Activated naive CD4-positive, alpha-beta T cell treated with anti-CD3 and anti-CD28 coated beads, Interleukin-2, amount 50 U/mL, for 72 hours (primary cell): ENCODE measurements at regions not wholly inside any gene's neighbourhood (a gene's known extent, or its start where the extent isn't known, plus 50 kb on each side); places are given as distances from the start of the nearest gene placed in this dataset.
A peak's percentile ranks its signal among the peaks of the same experiment; 100 is the strongest.
"Not testable (repeated sequence)": the region's sequence is repeated elsewhere in the genome, so short reads cannot be mapped to it uniquely, and the experiment has no call there.

Experiments used
- ATAC-seq, 2 donors: fragments of 150-1000 bp; cut with Tn5 transposase; 2 replicates each; pipeline ENCODE4 v1.10.0; 2021; ENCODE audit warnings: mild to moderate bottlenecking in 2 of 2, moderate library complexity in 2 of 2
- DNase-seq, 2 donors: peaks; one replicate each; pipeline ENCODE4 v3.0.0; 2021 to 2022; ENCODE audit warnings: low spot score in 2 of 2
- H3K27ac Mint-ChIP-seq, 2 donors: one replicate each; pipeline ENCODE4 v1.8.0; 2022; ENCODE audit warnings: mild to moderate bottlenecking in 2 of 2, mixed read lengths in 2 of 2
- H3K36me3 Mint-ChIP-seq, 2 donors: one replicate each; pipeline ENCODE4 v1.8.0; 2022; ENCODE audit warnings: mixed read lengths in 2 of 2
- H3K9me3 Mint-ChIP-seq, 2 donors: one replicate each; pipeline ENCODE4 v1.8.0; 2022; ENCODE audit warnings: mixed read lengths in 2 of 2

- DNase-seq, H3K27ac Mint-ChIP-seq, ATAC-seq, H3K36me3 Mint-ChIP-seq, H3K9me3 Mint-ChIP-seq: not testable (repeated sequence)
Observed at GRCh38 chr21:5975719-5976118, 4545.7 kb upstream of the TPTE start.

GRCh38 chr21:5997586-5997985 is 4523.8 kb upstream of the TPTE start:
- not testable (repeated sequence) for H3K27ac Mint-ChIP-seq, H3K9me3 Mint-ChIP-seq, ATAC-seq, H3K36me3 Mint-ChIP-seq, DNase-seq

- not testable (repeated sequence) for DNase-seq, H3K9me3 Mint-ChIP-seq, H3K27ac Mint-ChIP-seq, ATAC-seq, H3K36me3 Mint-ChIP-seq
Observed at GRCh38 chr21:6015422-6016057, 4505.8 kb upstream of the TPTE start.

GRCh38 chr21:6020460-6020859 is 4500.9 kb upstream of the TPTE start:
- not testable (repeated sequence) for H3K36me3 Mint-ChIP-seq, H3K27ac Mint-ChIP-seq, DNase-seq, ATAC-seq, H3K9me3 Mint-ChIP-seq

GRCh38 chr21:6020953-6021716 is 4500.2 kb upstream of the TPTE start:
- not testable (repeated sequence) for DNase-seq, H3K27ac Mint-ChIP-seq, ATAC-seq, H3K9me3 Mint-ChIP-seq, H3K36me3 Mint-ChIP-seq

- not testable (repeated sequence) for H3K36me3 Mint-ChIP-seq, H3K27ac Mint-ChIP-seq, H3K9me3 Mint-ChIP-seq, ATAC-seq, DNase-seq
Observed at GRCh38 chr21:6021717-6022270, 4499.6 kb upstream of the TPTE start.

GRCh38 chr21:6023331-6023730 is 4498.1 kb upstream of the TPTE start:
- H3K36me3 Mint-ChIP-seq, H3K9me3 Mint-ChIP-seq, H3K27ac Mint-ChIP-seq, ATAC-seq, DNase-seq: not testable (repeated sequence)

- not testable (repeated sequence) for H3K9me3 Mint-ChIP-seq, H3K36me3 Mint-ChIP-seq, ATAC-seq, DNase-seq, H3K27ac Mint-ChIP-seq
Observed at GRCh38 chr21:6025139-6025538, 4496.2 kb upstream of the TPTE start.

GRCh38 chr21:6027497-6027896 is 4493.9 kb upstream of the TPTE start:
- H3K9me3 Mint-ChIP-seq, DNase-seq, H3K27ac Mint-ChIP-seq, H3K36me3 Mint-ChIP-seq: not testable (repeated sequence)
- peak; percentile 95 to 98 for ATAC-seq

- not testable (repeated sequence) for ATAC-seq, H3K9me3 Mint-ChIP-seq, H3K27ac Mint-ChIP-seq, DNase-seq, H3K36me3 Mint-ChIP-seq
Observed at GRCh38 chr21:6034124-6034678, 4487.2 kb upstream of the TPTE start.

- not testable (repeated sequence) for H3K36me3 Mint-ChIP-seq, ATAC-seq, H3K27ac Mint-ChIP-seq, DNase-seq, H3K9me3 Mint-ChIP-seq
Observed at GRCh38 chr21:6034820-6035473, 4486.4 kb upstream of the TPTE start.

- not testable (repeated sequence) for H3K9me3 Mint-ChIP-seq, ATAC-seq, DNase-seq, H3K27ac Mint-ChIP-seq, H3K36me3 Mint-ChIP-seq
Observed at GRCh38 chr21:6035474-6036155, 4485.8 kb upstream of the TPTE start.

- H3K36me3 Mint-ChIP-seq, H3K9me3 Mint-ChIP-seq, DNase-seq, ATAC-seq, H3K27ac Mint-ChIP-seq: not testable (repeated sequence)
Observed at GRCh38 chr21:6039224-6039623, 4482.2 kb upstream of the TPTE start.

GRCh38 chr21:6040095-6040494 is 4481.3 kb upstream of the TPTE start:
- ATAC-seq, H3K9me3 Mint-ChIP-seq: not testable (repeated sequence)

GRCh38 chr21:6043430-6044275 is 4477.7 kb upstream of the TPTE start:
- ATAC-seq = peak; percentile 97
- H3K36me3 Mint-ChIP-seq, H3K27ac Mint-ChIP-seq, H3K9me3 Mint-ChIP-seq, DNase-seq: not testable (repeated sequence)

More at GRCh38 chr21:6040095-6040494, 4481.3 kb upstream of the TPTE start:
- not testable (repeated sequence) for DNase-seq, H3K27ac Mint-ChIP-seq, H3K36me3 Mint-ChIP-seq

GRCh38 chr21:6044695-6045094 is 4476.7 kb upstream of the TPTE start:
- not testable (repeated sequence) for H3K9me3 Mint-ChIP-seq, H3K27ac Mint-ChIP-seq, H3K36me3 Mint-ChIP-seq, DNase-seq
- ATAC-seq = peak in 1 of 2 donors; percentile 30
